Neutrophil (primary cell): ENCODE measurements at regions not wholly inside any gene's neighbourhood (a gene's known extent, or its start where the extent isn't known, plus 50 kb on each side); places are given as distances from the start of the nearest gene placed in this dataset.

Experiments used
- H3K27ac ChIP-seq: fragments of 200-600 bp; sonication (generic); 2 replicates; pipeline ENCODE4 v1.5.1; 2016; ENCODE audit warnings: mild to moderate bottlenecking, moderate library complexity
- H3K27me3 ChIP-seq: fragments of 200-600 bp; sonication (generic); 2 replicates; pipeline ENCODE4 v1.6.0; 2016; ENCODE audit warnings: mild to moderate bottlenecking
- H3K36me3 ChIP-seq: fragments of 200-600 bp; sonication (generic); 2 replicates; pipeline ENCODE4 v1.5.1; 2017
- H3K4me1 ChIP-seq, 2 experiments: fragments of 200-600 bp in 1 of 2; sonication (generic) in 1 of 2; 1 replicate in 1 of 2; 2 replicates in 1 of 2; pipeline versions ENCODE4 v1.5.1 to v1.6.1; 2013 to 2016; ENCODE audit warnings: low read depth in 1 of 2, low read length in 1 of 2, mild to moderate bottlenecking in 1 of 2, moderate library complexity in 1 of 2; ENCODE audit not compliant: control insufficient read depth in 1 of 2, insufficient read depth in 1 of 2
- H3K4me3 ChIP-seq, 2 experiments: fragments of 200-600 bp in 1 of 2; sonication (generic) in 1 of 2; 1 replicate in 1 of 2; 2 replicates in 1 of 2; pipeline ENCODE4 v1.5.1; 2013 to 2016; ENCODE audit warnings: low read depth in 1 of 2, low read length in 1 of 2, mild to moderate bottlenecking in 1 of 2, moderate library complexity in 1 of 2
- H3K9me3 ChIP-seq: fragments of 200-600 bp; sonication (generic); 2 replicates; pipeline ENCODE4 v1.5.1; 2016
- TF ChIP-seq, protein P1 (sequence below): fragments of 200-600 bp; sonication (generic); IDR thresholded peaks from 2 replicates; pipeline ENCODE4 v1.5.1; 2016; ENCODE audit warnings: antibody characterized with exemption

DNA sequence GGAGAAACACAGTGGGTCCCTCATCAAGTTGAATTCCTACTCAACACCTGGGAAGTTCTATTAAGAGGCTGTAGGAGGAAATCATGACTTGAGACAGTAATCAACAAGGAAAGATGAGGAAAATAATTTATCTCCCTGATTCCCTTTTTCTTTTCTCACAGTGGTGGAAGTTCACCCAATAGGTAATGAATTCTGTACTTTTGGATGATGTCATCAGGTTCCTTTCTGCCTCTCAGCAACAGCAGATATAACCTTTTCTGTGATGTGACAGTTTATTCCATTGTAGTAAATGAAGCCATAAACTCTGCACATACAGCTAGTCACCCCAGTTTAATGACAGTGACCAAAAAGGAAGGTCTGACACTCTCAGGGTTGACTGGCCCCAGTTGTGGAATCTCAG is 1265.0 kb downstream of the NXPH1 start:
- TF ChIP-seq, protein P1, sequence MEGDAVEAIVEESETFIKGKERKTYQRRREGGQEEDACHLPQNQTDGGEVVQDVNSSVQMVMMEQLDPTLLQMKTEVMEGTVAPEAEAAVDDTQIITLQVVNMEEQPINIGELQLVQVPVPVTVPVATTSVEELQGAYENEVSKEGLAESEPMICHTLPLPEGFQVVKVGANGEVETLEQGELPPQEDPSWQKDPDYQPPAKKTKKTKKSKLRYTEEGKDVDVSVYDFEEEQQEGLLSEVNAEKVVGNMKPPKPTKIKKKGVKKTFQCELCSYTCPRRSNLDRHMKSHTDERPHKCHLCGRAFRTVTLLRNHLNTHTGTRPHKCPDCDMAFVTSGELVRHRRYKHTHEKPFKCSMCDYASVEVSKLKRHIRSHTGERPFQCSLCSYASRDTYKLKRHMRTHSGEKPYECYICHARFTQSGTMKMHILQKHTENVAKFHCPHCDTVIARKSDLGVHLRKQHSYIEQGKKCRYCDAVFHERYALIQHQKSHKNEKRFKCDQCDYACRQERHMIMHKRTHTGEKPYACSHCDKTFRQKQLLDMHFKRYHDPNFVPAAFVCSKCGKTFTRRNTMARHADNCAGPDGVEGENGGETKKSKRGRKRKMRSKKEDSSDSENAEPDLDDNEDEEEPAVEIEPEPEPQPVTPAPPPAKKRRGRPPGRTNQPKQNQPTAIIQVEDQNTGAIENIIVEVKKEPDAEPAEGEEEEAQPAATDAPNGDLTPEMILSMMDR, result no peak
- no peaks in the 10 kb centered on the region for H3K27me3 ChIP-seq
- H3K4me3 ChIP-seq, result no peak overlapping the region
- H3K4me1 ChIP-seq, result no peaks in the 10 kb centered on the region
- no peak overlapping the region for H3K27ac ChIP-seq
- no peaks in the 10 kb centered on the region for H3K9me3 ChIP-seq
- H3K36me3 ChIP-seq, result no peaks in the 10 kb centered on the region

DNA sequence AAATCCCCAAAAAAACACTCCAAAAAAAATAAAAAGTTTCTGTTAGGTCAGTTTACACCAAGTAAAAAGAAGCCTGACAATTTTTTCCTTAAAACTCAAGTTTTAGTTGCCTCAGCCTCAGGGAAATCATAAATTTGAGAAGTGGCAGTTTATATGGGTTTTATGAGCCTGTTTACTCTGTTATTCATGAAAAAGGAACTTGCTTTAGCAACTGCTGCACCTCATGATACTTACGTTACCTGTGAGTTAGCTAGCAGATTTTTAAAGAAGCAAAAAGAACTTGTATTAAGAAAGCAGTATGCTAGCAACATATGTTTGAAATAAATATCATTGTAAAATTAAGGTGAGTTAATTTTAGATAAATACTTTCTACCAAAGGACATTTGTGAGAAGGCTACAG is 1264.5 kb upstream of the PHF14 start:
- Histone ChIP-seq H3K4me3 (no peak overlapping the region), H3K27me3 (no peaks in the 10 kb centered on the region), H3K27ac (no peak overlapping the region), H3K9me3 (no peaks in the 10 kb centered on the region), H3K36me3 (no peaks in the 10 kb centered on the region), H3K4me1 (no peaks in the 10 kb centered on the region)
- TF ChIP-seq, protein P1, result no peak

DNA sequence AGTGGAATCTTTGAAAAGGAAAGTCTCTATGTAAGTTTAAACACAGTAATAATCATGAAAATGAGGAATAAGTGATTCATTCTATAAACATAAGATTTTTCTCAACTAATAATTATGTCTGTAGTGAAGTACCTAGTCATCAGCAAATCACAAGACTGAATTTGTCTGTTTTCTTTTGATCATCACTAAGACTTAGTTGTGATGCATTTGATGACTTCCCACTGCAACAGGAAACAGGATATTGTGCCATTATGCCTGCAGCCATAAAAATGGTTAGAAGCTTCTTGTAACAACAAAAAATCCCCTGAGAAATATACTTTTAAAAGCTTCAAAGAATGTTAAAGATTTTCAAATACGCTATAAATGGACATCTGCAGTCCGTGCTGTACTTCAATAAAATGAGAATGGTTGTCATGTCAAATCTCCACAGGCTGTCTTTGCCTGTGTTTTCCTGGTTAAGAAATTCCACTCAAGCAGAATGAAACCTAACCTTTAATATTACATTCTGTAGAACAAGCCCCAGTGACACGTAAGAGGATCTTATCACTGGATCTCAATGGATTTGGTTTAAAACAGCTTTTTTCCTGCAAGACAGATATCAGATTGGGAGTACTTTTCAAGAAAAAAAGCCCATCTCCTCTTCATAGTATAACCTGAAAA is 1262.3 kb upstream of the PHF14 start:
- no peaks in the 10 kb centered on the region for H3K4me1 ChIP-seq
- H3K9me3 ChIP-seq, result no peaks in the 10 kb centered on the region
- TF ChIP-seq, protein P1, result no peak
- no peaks in the 10 kb centered on the region for H3K27me3 ChIP-seq
- H3K27ac ChIP-seq, result no peak overlapping the region
- no peaks in the 10 kb centered on the region for H3K36me3 ChIP-seq
- H3K4me3 ChIP-seq, result no peak overlapping the region

DNA sequence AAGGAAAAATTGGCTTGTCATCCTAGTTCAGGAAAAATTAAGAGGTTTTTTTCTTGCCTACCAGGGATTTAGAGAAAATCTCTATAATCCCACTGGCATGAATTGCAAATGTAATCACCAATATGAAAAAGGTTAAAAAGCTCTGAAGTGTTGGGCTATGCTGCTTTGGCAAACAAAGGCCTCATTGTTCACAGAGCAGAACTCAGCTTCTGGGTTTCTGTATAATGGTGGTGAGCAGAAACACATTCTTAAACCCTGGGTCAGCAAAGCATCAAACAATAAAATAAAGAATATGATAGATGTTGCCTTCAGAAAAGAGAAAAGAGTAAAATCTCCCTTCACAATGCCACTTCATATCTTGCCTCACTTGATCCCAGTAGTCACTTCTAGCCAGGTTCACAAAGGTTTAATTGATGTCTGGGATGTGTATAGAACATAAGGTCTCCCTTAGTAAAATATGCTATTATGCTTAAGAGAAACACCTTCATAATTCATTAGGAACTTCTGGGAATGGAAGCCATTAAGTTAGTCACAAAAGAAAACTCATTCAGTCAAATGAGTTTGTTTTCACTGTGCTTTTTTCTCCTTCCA is 1255.5 kb upstream of the PHF14 start:
- Histone ChIP-seq H3K9me3 (no peaks in the 10 kb centered on the region), H3K4me1 (no peaks in the 10 kb centered on the region), H3K27me3 (no peaks in the 10 kb centered on the region), H3K4me3 (no peak overlapping the region), H3K36me3 (no peaks in the 10 kb centered on the region), H3K27ac (no peak overlapping the region)
- TF ChIP-seq, protein P1, result no peak

DNA sequence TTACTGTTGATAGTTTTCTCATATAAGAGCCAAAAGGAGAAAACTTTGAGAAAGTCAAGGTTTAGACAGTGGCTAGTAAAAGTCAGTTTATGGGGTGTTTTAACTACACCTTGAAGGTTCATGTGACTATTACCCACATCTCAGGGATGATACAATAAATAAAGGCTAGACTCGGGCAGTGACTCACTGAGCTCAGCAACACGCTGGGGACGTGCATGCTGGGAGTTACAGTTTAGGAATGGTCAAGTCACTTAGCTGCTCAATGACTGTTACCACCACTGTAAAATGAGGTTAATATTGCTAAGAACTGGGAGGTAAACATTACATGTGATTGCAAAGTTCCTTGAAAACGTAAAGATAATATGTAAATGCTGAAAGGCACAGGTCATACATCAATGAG is 1254.4 kb upstream of the PHF14 start:
- Histone ChIP-seq H3K27me3 (no peaks in the 10 kb centered on the region), H3K27ac (no peak overlapping the region), H3K36me3 (no peaks in the 10 kb centered on the region), H3K9me3 (no peaks in the 10 kb centered on the region), H3K4me3 (no peak overlapping the region), H3K4me1 (no peaks in the 10 kb centered on the region)
- TF ChIP-seq, protein P1, result no peak
